ENCODE measurements at regions not wholly inside any gene's neighbourhood (a gene's known extent, or its start where the extent isn't known, plus 50 kb on each side); places are given as distances from the start of the nearest gene placed in this dataset.
"Not testable (repeated sequence)": the region's sequence is repeated elsewhere in the genome, so short reads cannot be mapped to it uniquely, and the experiment has no call there.

DNA sequence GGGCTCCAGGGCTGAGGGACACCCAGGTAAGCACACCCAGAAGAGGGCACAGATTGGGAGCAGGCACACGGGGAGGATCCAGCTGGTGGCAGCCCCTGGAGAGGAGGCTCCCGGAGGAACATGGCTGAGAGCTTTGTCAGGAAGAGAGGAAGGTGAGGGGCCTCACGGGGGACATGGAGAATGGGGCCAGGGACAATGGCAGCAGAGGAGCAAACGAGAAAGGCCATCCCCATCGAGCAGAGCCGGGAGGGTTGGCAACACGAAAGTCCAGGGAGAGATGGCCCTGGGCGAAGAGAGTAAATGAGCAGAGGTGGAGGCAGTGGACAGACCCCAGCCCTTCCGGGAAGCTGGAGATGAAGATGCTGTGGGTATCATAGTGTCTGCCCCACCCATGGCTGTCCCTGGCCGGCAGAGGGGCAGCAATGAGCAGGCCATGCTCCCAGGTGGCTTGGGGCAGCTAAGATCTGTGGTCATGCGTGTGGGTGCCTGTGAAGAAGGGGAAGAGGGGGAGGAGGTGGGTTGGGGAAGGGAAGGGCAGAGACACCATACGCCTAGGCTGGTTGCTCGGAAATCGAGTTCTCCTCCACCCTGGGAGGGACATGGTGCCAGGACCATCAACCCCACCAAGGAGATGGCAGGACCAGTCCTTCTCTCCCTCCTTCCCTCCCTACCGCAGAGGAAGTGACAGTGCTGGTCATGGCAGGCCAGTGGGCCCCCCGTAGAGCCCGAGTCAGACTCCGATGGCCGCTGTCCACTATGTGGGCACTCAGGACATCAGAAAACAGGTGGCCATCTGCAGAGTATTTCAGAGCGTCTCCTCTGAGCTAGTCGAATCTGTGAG lies 191.7 kb downstream of the NDUFA10 start:
- no peak for DNase-seq (ENCODE audit: low read depth, low spot score)

- DNase-seq (ENCODE audit: low read depth, low spot score): no peak
Observed at GRCh38 chr2:239832490-239833268, 192.5 kb downstream of the NDUFA10 start.

GRCh38 chr2:239831861-239832489 lies 193.2 kb downstream of the NDUFA10 start:
- DNase-seq (ENCODE audit: low read depth, low spot score): no peak

DNA sequence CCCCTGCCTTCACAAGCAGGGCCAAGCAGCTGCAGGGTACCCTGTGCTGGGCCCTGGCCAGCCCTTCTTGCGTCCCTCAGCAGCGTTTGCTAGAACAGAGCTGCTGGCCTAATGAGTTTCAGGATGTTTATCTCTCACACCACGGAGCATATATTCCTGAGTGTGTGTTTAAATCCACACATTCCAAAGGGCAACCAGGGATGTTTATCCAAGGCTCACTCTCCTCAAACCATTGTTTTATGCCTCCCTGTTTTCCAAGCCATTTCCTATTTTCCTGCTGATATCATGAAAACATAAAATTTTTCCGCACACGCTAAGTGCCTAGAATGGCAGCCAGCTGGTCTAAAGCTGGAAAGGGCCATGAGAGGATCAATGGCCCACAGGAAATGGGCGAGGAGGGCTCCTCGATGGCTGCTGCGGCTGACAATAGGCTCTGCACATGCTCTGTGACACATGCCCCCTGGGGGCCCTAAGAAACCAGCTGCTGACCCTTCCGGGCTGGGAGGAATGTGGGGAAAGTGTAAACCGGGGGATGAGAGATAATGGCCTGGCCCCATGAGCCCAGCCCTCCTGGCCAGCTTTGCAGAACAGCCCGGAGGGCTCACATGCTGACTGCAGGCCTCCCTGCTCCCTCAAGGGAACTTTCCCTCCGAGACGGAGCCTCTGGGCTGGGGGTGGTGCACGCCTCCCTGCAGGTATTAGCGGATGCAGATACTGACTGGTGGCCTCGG lies 194.0 kb downstream of the NDUFA10 start:
- no peak for DNase-seq (ENCODE audit: low read depth, low spot score)

GRCh38 chr2:239830121-239831000 lies 194.8 kb downstream of the NDUFA10 start:
- no peak for DNase-seq (ENCODE audit: low read depth, low spot score)

DNA sequence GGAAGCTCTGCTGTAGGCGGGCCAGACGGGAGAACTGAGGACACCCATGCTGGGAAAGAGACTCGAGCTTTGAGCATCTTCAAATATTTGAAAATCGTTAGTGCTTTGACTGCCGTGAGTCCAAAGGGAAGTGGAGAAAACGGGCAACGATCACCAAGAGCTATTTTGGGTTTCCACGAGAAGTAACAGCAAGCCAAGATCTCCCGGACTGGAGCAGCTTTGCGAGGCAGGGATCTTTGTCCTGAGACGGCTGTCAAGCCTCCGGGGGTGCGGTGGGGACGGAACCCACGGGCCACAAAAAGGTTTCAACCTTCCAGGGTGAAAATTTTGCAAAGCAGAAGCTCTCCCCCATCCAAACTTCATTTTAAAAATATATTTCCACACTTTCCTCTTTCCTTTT lies 195.8 kb downstream of the NDUFA10 start:
- no peak for DNase-seq (ENCODE audit: low read depth, low spot score)

DNA sequence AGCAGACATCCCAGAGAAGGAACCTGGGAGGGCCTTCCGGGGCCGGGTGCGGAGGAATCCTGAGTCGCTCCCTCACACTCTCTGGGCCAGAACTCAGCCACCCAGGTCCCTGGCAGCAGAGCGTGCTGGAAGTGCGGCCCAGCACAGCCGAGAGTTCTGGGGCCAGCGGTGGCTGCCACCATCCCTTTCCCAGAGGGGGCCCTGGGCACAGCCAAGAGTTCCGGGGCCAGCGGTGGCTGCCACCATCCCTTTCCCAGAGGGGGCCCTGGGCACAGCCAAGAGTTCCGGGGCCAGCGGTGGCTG lies 196.2 kb downstream of the NDUFA10 start:
- DNase-seq (ENCODE audit: low read depth, low spot score): not testable (repeated sequence)

- no peak for DNase-seq (ENCODE audit: low read depth, low spot score)
Observed at GRCh38 chr2:239828192-239828972, 196.8 kb downstream of the NDUFA10 start.

- DNase-seq (ENCODE audit: low read depth, low spot score): no peak
Observed at GRCh38 chr2:239827523-239827890, 197.6 kb downstream of the NDUFA10 start.

DNA sequence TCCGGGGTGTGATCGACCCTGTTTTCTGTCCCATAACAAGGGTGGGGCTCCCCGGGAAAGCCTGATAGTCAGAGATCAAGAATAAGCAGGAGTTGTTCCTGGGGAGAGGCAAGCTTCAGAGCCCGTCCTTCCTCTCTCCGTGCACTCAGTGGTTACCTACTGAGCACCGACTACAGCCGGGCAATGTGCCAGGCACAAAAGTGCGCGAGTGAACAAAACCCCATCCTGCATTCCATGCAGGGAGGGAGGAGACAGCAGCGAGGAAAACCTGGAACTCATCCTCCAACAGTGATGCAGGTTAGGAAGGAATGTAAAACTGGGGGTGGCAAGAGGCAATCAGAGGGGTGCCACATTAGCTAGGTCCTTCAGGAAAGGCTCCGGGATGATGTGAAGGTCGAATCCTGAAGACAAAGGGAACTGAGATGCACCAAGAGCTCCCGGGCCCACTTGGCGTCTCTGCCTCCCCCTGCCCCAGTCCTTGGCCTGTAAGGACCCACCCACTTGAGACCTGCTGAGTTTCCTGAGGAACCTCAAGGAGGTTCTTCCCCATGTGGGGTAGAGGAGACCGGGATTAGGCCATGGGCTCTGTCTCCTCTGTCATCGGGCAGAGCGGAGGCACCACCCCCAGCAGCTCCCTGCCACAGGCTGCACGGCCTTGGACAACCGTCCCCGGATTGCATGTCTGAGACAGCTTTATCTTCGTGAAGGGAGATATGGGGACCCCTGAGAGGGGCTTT lies 198.2 kb downstream of the NDUFA10 start:
- DNase-seq (ENCODE audit: low read depth, low spot score): no peak

DNA sequence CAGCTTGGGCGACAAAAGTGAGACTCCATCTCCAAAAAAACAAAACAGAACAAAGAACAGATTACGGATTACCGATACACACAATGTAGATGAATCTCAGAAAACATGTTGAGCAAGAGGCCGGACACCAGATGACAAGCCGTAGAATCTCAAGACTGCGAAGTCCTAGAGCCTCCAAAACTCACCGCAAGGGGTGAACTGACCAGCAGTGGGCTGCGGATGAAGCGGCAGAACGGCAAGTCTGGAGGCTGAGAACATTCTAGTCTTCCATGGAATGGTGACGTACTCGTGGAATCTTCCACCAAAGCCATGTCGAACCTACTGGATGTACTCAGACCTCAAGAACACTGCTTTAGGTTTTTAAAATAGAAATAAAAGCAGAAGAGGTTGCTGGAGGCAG lies 198.8 kb downstream of the NDUFA10 start:
- no peak for DNase-seq (ENCODE audit: low read depth, low spot score)

GRCh38 chr2:239825705-239825979 lies 199.5 kb downstream of the NDUFA10 start:
- DNase-seq (ENCODE audit: low read depth, low spot score): no peak

DNA sequence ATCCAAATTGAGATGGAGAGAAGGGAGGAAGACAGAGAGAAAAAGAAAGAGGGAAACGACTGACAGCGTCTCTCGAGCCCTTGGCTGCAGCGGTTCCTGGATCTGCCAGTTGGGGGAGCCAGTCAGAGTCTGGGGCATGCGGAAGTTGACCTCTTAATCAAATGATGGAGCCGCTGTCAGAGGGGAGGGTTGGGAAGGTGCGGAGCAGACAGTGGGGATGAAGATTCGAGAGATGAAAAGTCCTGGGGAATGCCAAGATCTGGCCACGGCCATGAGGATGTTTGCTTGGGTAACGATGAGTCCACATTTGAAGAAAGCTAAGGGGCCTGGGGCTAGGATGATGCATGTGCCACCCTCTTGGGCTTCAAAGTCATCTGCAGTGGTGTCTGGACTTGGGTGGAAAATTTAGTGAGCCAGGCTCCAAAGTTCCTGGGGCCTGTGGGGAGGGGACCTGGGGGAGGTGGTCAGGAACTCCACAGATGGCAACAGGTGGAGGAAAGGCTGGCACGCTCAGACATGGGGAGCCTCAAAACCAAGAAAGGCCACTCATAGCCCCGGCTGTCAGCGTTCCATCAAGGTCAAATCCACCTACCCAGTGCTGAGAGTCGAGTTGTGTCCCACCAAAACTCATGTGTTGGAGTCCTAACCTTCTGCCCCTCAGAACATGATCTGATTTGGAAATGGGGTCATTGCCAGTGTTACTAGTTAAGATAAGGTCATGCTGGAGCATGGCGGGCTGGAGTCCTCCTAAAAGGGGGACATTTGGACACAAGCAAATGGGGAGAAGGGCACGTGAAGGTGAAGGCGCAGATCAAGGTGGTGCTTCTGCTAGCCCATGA lies 200.1 kb downstream of the NDUFA10 start:
- DNase-seq (ENCODE audit: low read depth, low spot score): no peak

DNA sequence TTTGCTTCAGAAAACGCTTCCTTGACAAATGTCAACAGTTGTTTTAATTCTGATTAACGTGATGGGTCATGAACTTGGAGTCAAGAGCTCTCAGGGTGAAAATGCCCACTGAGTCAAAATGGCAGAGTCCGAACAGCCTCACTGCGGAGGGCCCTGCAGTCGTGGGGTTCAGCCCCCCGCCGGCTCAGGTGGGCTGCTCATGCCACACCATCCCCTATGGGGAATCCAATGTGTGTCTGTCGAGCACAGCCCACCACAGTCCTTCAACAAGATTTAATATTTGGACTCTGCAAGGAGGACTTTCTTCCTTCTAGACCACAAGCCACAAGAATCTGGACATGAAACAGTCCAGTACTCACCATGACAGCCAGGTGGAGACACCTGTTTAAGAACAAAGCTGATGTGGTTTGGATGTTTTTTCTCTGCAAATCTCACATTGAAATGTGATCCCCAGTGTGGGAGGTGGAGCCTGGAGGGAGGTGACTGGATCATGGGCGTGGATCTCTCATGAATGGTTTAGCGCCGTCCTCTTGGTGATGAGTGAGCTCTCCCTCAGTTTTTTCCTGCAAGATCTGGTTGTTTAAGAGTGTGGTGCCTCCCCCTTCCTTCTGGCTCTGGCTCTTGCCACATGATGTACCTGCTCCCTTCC lies 201.0 kb downstream of the NDUFA10 start:
- no peak for DNase-seq (ENCODE audit: low read depth, low spot score)

DNA sequence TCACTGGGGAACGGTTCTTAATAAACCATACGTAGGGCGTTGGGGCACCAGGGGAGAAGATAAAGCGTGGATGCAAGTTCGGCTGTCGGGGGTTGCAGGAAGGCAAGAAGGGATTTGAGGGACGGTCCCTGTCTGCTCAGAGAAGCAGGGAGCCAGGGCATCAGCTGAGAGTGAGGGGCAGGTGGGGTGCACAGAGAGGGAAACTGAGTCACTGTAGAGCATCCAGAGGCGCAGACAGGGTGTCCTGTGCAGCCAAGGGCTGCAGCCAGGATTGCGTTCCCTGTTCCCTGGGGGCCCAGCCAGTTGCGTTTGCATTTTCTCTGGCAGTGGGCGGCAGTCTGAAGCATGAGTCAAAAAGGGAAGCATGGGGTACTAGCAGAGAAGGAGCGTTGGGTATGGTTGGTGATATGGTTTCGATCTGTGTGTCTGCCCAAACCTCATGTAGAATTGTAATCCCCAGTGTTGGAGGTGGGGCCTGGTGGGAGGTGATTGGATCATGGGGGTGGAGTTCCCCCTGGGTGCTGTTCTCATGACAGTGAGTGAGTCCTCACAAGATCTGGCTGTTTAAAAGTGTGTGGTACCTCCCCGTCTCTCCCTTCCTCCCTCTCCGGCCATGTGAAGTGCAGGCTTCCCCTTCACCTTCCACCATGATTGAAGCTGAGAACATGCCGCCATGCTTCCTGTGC lies 202.9 kb downstream of the NDUFA10 start:
- no peak for DNase-seq (ENCODE audit: low read depth, low spot score)

DNA sequence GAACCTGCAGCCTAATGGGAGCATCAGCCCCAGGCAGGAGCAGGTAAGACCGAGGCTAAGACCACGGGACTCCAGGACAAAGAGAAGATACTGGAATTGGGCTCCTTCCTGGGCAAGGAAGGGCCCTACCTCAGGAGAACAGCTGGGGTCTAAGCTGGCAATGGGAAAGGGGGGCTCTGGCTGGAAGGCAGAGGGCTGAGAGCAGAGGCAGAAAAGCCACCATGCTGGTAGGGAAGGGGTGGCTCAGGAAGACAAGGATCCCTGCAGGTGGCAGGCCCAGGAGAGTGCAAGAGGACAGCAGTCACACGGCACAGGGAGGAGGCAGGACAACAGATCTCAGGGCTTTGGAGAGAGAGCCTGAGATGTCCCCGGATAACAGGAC lies 203.5 kb downstream of the NDUFA10 start:
- DNase-seq (ENCODE audit: low read depth, low spot score): no peak

DNA sequence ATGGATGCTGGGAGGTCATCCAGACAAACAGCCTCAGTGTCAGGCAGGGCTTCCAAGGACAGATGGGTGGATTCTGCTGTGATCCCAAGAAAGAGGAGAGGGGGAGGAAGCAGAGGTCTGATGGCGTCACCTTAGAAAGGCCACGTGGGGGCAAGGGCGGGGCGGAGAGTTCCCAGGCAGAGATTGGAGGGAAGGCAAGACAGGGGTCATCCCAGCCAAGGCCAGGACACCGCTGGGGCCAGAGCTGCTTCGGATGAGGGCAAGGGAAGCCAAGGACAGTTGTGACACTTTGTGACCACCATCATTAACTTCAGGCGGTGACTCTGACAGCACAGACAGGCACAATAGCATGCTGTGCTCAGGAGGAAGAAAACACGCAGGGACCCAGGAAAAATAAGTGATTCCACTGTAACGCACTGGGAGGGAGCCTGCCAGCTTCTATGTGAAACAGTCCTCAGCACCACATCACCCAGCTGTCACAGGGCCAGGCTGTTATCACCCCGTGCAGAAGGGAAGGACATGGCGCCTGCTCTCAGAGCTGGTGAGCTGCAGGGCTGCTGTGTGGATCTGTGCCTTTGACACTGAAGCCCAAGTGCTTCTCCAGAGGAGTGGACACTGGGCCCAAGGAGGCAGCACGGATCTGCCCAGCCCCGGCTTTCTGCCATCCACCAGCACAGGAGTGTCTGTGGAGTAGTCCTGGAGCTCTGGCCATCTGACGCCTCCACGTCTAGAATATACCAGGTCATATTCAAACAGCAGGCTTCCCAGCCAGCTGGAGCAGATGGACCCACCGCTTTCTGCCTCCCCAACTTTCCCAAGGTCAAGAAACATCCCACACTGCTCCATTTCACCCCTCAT lies 204.1 kb downstream of the NDUFA10 start:
- no peak for DNase-seq (ENCODE audit: low read depth, low spot score)

All from activated CD4-positive, CD25-positive, alpha-beta regulatory T cell treated with anti-CD3 and anti-CD28 coated beads, Interleukin-2, amount 50 U/mL, for 16 hours (primary cell).